Ectodermal cell (in vitro differentiated cells): ENCODE measurements at regions not wholly inside any gene's neighbourhood (a gene's known extent, or its start where the extent isn't known, plus 50 kb on each side); places are given as distances from the start of the nearest gene placed in this dataset.

Experiments
- H3K27ac ChIP-seq: 2 replicates; pipeline ENCODE4 v1.7.0; 2013; ENCODE audit warnings: mild to moderate bottlenecking, low read depth, low read length; ENCODE audit not compliant: insufficient read depth, poor library complexity, severe bottlenecking
- H3K27me3 ChIP-seq: 2 replicates; pipeline ENCODE4 v1.7.0; 2013; ENCODE audit warnings: mild to moderate bottlenecking, low read length; ENCODE audit not compliant: insufficient read depth, control insufficient read depth, poor library complexity, severe bottlenecking
- H3K36me3 ChIP-seq: one replicate; pipeline ENCODE4 v1.7.0; 2013; ENCODE audit warnings: low read length; ENCODE audit not compliant: control insufficient read depth, insufficient read depth
- H3K4me1 ChIP-seq: one replicate; pipeline ENCODE4 v1.7.0; 2013; ENCODE audit warnings: low read length; ENCODE audit not compliant: control insufficient read depth, insufficient read depth
- H3K4me3 ChIP-seq: 2 replicates; pipeline ENCODE4 v1.7.0; 2013; ENCODE audit warnings: low read depth, low read length, control low read depth; ENCODE audit not compliant: insufficient read depth
- H3K9me3 ChIP-seq: 2 replicates; pipeline ENCODE4 v1.7.0; 2013; ENCODE audit warnings: mild to moderate bottlenecking, low read length, moderate library complexity; ENCODE audit not compliant: control insufficient read depth
- WGBS, 2 experiments: methylation state at CpG; one replicate each; pipeline ENCODE4 v1.1.7; 2013; ENCODE audit warnings: missing lambda C conversion rate in 2 of 2; 5-methylcytosine and 5-hydroxymethylcytosine counted together

DNA sequence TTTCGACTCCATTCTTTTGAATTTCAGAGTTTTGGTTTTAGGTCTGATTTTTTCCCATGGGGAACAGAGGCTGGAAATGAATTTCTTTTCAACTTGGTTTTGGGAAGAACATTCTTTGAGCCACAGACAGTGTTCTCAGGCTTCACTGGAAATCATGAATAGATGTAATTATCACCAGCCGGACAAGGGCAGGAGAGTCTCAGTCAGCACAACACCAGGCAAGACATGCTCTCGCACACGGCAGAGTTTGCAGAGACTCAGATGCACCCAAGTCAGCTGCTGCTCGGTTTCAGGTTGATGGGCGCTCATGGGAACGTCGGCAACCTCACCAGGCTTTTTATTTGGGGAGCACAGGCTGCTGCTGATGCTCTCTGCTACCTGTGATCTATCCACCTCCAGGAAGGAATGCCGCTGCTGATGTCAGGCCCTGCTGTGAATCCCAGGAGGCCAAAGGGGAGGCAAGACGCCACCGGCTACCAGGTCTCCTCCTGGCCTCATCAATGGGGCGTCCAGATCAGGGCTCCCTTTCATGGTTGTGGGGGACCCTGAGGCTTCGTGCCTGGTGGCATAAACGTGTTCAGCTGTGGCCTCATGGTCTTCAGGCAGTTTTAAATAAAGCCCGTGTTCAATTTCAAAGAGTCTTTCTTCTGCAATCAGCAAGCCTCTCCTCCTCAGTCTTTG, 332.3 kb upstream of the IRX4 start:
- whole genome bisulfite sequencing, 2 experiments: 84 to 86% methylated on average over 15 of the region's 15 CpGs
- H3K36me3 ChIP-seq: no peaks in the 10 kb centered on the region
- H3K27ac ChIP-seq: no peak overlapping the region
- H3K9me3 ChIP-seq: no peaks in the 10 kb centered on the region
- H3K4me1 ChIP-seq: peaks cover 10% of the 10 kb centered on the region
- H3K27me3 ChIP-seq: no peaks in the 10 kb centered on the region
- H3K4me3 ChIP-seq: no peak overlapping the region

DNA sequence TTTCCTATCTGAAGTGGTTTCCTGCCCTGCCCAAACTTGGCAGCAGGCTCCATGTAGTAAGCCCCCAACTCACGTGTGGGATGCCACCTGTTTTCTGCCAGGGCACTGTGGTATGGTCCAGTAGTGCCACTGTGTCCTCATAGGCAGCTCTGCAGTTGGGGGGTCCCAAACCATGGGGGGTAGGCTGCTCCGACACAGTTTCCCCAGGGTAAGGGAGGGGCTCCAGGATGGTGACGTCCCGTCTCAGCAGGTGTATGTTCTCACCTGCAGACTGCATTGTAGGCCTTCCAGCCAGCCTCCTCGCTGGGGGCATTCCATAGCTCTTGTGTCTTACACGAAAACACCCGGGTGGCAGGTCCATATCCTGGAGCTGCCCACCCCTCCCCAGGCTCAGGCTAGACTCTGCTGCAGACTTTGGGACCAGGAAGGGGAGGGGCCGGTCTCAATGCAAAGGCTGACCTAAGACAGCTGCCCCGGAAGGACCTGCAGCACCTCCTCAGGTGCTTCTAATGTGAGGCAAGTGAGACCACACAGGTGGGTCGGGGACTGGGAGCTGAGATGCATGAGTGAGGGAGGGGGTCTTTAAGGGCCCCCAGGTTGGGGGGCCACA, 330.5 kb upstream of the IRX4 start:
- H3K27me3 ChIP-seq: no peaks in the 10 kb centered on the region

DNA sequence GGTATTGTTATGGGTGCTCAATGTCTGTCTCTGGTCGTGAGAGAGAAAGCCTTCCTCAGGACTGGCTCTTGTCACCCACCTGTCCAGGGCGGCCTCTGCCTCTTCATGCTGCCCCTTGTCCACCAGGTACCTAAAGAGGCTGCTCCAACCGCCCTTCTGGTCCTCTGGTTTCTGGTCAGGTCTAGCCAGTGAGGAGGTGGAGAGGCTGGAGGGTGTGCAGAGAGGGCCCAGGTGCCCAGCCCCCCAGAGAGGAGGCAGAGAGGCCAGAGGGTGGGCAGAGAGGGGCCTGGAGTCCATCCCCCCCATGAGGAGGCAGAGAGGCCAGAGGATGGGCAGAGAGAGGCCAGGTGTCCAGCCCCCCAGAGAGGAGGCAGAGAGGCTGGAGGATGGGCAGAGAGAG, 329.8 kb upstream of the IRX4 start:
- H3K27ac ChIP-seq: no peak overlapping the region
- H3K36me3 ChIP-seq: no peaks in the 10 kb centered on the region
- H3K4me3 ChIP-seq: no peak overlapping the region
- 86 to 94% methylated on average over 3 of the region's 3 CpGs for WGBS, 2 experiments
- H3K9me3 ChIP-seq: no peaks in the 10 kb centered on the region
- H3K4me1 ChIP-seq: peaks cover 13% of the 10 kb centered on the region
- no peaks in the 10 kb centered on the region for H3K27me3 ChIP-seq

More for the DNA sequence above, 330.5 kb upstream of the IRX4 start:
- H3K27ac ChIP-seq: no peak overlapping the region
- peaks cover 10% of the 10 kb centered on the region for H3K4me1 ChIP-seq
- no peak overlapping the region for H3K4me3 ChIP-seq
- H3K36me3 ChIP-seq: no peaks in the 10 kb centered on the region
- no peaks in the 10 kb centered on the region for H3K9me3 ChIP-seq
- WGBS, 2 experiments: 87 to 90% methylated on average over 10 of the region's 10 CpGs

DNA sequence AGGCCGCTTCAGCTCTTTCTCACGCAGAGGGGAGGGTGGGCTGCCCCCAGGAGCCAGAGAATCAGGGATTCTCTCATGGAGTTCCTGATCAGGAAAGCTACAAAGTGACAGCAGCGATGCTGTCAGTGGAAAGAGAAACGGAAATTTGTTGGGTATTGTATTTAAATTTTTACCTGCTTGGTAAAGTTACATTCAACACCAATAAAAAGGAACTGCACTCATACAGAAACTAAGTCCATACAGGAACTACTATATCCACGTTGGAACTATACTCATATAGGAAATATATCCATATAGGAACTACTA, 325.5 kb upstream of the IRX4 start:
- no peaks in the 10 kb centered on the region for H3K27me3 ChIP-seq
- H3K4me3 ChIP-seq: no peak overlapping the region
- no peak overlapping the region for H3K27ac ChIP-seq
- no peaks in the 10 kb centered on the region for H3K36me3 ChIP-seq
- no peaks in the 10 kb centered on the region for H3K9me3 ChIP-seq
- H3K4me1 ChIP-seq: peaks cover 23% of the 10 kb centered on the region
- WGBS, 2 experiments: 14 to 42% methylated on average over 3 to 5 of the region's 5 CpGs

DNA sequence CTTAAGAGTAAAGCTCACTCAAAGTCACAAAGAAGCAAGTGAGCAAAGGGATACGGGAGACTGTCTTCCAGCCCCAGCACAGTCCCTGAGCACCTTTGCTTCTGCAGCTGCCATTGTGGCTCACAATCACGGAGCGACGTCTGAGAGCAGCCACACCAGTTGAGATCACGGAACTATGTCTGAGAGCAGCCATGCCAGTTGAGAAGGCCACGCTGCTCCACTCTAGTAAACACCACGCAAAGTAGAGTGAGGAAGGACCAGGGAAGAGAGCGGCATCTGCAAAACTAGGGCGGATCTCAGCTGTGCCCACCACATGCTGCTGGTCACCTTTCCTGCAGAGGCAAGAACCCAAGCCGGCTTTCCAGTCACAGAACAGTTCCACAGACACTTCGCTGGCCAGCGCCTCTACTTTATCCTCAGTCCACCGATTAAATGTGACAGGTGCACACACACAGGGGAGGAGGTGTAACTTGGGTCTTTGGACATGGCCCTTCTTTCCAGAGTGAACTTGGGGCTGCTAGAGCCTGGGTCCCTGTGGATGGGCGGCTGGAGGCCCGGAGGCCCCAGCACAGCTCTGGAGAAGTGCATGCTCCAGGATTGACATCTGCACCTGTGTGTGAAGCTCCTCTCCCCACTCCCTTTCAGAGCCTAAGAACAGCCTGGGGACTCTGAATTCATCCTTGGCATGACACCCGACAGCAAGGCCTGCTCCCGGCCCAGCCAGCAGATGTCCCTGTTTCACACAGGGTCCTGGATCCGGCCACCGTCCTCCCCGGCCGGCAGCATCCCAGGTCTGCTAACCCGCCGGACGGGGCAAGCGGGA, 324.9 kb upstream of the IRX4 start:
- Histone ChIP-seq H3K27ac (peak overlapping the region; percentile 97), H3K4me1 (peaks cover 23% of the 10 kb centered on the region), H3K27me3 (no peaks in the 10 kb centered on the region), H3K4me3 (no peak overlapping the region), H3K36me3 (no peaks in the 10 kb centered on the region), H3K9me3 (no peaks in the 10 kb centered on the region)
- WGBS, 2 experiments: 57 to 59% methylated on average over 25 of the region's 25 CpGs

DNA sequence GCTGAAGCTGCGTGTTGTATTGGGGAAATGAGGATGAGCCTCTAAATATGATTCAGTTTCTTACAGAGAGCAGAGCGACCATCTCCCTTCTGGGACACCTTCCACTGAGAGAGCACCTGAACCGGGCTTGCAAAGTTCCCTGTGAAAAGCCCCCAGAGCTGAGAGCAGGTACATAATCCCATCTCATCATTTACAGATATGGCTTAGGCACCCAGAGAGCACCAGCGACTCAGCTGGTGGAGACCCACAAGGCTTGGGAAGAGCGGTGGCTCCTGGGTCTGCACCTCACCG, 324.3 kb upstream of the IRX4 start:
- H3K4me1 ChIP-seq: peaks cover 23% of the 10 kb centered on the region
- peak overlapping the region; percentile 97 for H3K27ac ChIP-seq
- H3K4me3 ChIP-seq: no peak overlapping the region
- H3K9me3 ChIP-seq: no peaks in the 10 kb centered on the region
- 94 to 96% methylated on average over 6 of the region's 6 CpGs for WGBS, 2 experiments
- H3K27me3 ChIP-seq: no peaks in the 10 kb centered on the region
- H3K36me3 ChIP-seq: no peaks in the 10 kb centered on the region

DNA sequence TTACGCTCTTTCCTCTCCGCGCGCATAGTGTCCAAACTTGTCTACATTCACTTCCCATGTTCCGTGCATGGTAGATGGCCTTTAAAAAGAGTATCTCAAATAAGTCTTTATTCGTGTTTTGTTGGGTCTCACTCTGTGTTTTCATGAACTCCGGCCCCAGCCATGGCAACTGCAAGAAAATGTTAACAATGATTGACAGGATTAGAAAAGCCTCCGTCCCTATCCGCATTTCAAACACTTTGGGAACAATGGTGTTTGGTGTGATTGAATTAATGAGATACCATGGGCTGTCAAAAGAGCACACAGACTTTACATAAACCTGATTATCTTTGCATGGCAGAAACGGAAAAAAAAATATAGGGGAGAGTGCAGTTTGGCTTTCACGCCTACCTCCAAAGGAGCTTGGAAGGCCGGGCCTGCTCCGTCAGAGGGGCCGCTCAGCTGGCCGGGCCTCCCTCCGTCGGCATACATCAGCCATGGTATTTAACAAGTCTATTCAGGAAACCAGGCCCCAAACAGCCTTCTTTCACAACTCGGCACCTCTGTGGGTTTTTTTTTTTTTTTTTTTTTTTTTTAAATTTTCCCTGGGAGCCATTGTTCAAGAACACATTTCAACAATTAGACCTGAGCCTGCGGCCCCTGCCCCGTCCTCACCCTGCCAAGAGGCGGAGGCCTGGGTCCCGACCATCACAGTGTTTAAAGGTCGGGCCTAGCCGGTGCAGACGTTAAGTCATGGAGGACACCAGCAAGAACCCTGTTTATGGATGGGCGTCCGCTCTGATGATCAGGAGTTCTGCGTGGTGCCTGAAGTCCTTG, 323.8 kb upstream of the IRX4 start:
- H3K9me3 ChIP-seq: no peaks in the 10 kb centered on the region
- no peaks in the 10 kb centered on the region for H3K27me3 ChIP-seq
- peak overlapping the region; percentile 97 for H3K27ac ChIP-seq
- no peaks in the 10 kb centered on the region for H3K36me3 ChIP-seq
- H3K4me3 ChIP-seq: no peak overlapping the region
- peaks cover 23% of the 10 kb centered on the region for H3K4me1 ChIP-seq
- 39 to 45% methylated on average over 27 to 28 of the region's 28 CpGs for WGBS, 2 experiments

DNA sequence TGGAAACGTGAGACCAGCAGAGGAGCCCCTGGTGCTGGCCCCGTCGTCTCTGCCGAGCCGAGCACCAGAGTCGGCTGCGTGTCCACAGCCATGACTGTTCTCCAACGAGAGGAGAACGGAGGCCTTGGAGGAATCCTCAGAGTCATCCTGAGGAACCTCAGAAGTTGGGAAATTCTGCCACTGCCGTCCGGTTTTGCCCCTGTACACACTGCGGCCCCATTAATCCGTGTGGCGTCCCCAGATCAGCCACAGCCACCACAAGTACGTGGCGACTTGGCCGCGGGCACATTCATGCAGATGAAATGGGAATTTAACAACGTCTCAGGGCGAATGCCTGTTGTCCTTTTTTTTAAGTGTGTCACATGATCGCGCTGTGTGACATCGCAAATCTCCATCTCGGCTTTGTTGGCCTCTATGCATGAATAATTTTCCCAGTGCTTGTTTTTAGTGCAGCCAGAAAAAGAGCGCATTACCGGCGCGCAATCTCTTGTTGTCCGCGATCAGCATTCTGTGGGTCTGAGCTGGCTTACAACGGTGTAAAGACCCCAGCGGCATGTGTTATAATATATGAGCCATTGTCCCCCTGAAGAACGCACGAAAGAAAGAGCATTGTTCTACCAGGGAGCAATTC, 323.0 kb upstream of the IRX4 start:
- no peaks in the 10 kb centered on the region for H3K9me3 ChIP-seq
- no peaks in the 10 kb centered on the region for H3K36me3 ChIP-seq
- no peaks in the 10 kb centered on the region for H3K27me3 ChIP-seq
- peaks cover 27% of the 10 kb centered on the region for H3K4me1 ChIP-seq
- no peak overlapping the region for H3K4me3 ChIP-seq
- peak overlapping the region; percentile 97 for H3K27ac ChIP-seq
- 89% methylated on average over 34 of the region's 34 CpGs for WGBS, 2 experiments

DNA sequence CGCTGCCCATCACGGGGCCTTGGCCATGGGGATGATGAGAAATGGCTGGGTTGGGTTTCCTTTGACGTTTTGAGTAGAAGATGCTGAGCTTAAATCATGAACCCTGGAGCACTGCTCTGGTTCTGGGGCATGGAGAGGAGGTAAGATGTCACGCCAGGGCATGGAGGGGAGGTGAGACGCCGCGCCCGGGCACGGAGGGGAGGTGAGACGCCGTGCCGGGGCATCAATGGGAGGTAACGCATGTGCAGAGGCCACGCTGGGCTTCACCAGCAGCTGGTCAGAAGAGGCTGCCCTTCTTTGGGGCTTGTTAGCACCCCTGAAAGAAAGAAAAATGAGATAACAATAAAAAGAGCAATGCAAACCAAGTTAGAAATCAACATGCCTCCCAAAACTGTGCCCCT, 322.5 kb upstream of the IRX4 start:
- WGBS, 2 experiments: 97 to 98% methylated on average over 14 of the region's 14 CpGs
- peaks cover 31% of the 10 kb centered on the region for H3K4me1 ChIP-seq
- H3K27me3 ChIP-seq: no peaks in the 10 kb centered on the region
- H3K27ac ChIP-seq: peak overlapping the region; percentile 97
- H3K36me3 ChIP-seq: no peaks in the 10 kb centered on the region
- H3K9me3 ChIP-seq: no peaks in the 10 kb centered on the region
- no peak overlapping the region for H3K4me3 ChIP-seq
